Left kidney (tissue), 1 donor: ENCODE measurements at regions not wholly inside any gene's neighbourhood (a gene's known extent, or its start where the extent isn't known, plus 50 kb on each side); places are given as distances from the start of the nearest gene placed in this dataset.
A peak's percentile ranks its signal among the peaks of the same experiment; 100 is the strongest.
"Not testable (repeated sequence)": the region's sequence is repeated elsewhere in the genome, so short reads cannot be mapped to it uniquely, and the experiment has no call there.

Source experiments
- DNase-seq: peaks from one replicate; pipeline ENCODE4 v3.0.0-alpha.2; 2013

DNA sequence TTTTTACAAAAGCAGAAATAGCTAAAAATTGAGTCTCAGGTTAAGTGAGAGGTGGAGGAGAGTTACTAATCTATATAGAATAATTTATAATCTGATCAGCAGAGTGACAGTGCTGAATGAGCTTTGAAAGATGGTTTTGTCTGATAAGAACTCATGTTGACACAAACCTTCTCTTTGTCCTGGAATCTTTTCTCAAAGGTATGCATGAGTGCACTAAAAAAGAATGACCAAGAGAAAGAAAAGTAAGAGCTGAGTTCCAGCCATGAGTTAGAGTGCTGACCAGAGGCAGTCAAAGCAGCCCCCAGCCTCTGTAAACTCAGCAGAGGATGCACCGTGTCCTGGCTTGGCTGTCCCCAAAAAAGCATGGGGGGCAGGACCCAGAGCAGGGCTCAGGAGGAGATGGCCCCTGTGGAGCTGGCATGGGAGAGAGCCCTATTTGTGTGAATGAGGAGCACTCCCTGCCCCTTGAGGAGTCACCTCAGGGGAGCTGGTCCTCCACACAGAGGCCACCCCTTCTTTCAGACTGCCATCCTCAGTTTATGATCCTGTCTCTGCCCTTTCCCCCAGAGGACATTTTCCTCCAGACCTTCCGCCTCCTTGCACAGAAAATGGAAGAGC, 129.8 kb downstream of the SEC23A start:
- no peak for DNase-seq

DNA sequence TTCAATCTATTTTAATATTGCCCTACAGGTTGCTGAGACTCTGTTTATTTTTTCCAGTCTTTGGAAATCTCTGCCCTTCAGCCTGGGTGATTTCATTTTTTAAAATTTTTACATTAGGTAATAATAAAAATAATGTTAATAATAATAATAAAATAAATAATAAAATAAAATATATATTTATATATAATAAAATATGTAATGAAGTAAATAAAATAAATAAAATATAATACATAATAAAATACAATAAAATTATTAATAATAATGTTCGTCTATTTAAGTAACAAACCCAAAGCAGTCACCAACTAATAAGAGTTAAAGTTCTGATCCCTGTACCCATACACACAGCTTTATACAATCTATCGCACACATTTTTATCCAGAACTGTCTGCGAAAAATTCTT, 130.5 kb downstream of the SEC23A start:
- DNase-seq = no peak

DNA sequence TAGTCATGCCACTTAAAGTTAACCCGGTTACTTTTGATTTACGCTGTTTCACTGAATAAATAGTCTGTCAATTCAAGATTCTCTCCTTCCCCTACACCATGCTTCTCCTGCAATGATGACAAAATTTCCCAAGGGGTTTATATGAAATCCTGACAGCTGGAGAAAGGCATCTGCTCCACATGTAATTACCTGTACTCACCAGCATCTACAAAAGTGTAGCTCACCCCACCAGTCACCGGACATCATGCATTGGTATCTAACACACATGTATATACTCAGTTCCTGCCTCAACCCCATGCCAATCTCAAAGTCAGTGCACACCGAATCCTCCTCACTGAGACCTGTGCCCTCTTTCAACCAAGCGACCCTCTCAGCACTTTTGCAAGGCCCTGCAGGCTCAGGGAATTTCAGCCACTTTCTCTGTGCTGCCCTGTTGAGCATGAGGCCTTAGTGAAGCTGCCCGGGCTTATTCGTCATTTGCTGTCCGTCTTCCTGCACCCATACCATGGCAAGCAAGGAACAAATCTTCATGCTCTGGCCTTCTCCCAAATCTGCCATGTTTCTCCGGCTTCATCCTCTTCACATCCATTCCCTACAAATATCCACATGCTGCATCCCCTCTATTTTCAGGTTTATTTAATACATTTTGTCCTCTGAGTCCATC, 131.6 kb downstream of the SEC23A start:
- no peak for DNase-seq

DNA sequence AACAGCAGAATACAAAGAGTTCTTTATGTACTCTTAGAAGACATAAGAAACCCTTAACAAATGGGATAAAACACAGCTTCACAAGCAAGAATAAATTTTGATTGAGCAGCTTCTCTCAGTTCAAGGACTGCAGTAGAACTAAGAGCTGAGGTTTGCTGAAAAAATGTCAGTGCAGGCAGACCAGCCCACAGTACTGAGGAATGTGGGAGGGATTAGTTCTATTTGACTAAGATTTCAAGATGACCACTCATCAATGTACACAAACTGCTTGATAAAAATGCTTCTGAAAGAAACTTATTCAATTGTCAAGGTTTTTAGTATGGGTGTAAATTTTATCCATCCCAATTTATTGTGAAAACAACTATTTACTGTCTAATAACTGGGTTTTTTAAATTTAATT, 138.4 kb downstream of the SEC23A start:
- DNase-seq = peak; percentile 19

DNA sequence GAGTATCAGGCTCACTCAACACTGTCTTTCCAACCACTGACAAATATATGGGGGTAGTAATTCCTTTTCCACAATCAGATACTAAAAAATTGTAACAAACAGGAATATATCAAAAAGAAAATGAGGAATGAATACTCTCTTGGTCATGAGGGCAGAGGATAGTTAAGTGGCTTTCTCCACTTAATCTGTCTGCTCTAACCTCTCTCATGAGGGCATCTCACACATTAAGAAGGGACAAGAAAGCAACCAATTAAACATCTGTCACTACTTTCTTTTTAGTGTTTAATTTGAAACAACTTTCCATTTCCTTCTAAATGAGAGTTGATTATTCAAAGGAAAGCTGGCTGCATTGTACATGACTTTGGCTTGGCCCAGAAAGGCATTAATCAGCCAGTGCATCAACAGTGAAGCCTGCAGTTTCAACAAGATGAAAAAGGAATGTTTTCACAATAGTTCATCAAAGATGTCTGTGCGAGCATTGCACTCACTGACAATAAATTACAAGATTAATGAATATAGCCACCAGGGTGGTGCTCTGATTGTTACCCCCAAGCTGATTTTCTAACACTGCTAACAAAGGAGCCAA, 142.0 kb downstream of the SEC23A start:
- DNase-seq = no peak

DNA sequence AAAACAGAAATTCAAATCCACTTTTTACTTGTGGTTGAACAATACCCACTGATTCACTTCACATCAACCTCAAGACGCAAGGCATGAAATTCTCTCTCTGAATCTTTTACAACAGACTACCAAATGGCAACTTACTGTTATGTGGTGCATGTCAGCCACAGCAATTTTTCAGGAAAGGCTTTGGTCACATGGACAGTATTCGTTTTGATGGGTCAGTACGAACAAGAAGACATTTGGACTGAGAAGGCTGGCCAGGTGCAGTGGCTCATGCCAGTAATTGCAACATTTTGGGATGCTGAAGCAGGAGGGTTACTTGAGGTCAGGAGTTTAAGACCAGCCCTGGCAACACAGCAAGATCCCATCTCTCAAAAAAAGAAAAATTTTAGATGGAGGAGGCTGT, 144.0 kb downstream of the SEC23A start:
- no peak for DNase-seq

DNA sequence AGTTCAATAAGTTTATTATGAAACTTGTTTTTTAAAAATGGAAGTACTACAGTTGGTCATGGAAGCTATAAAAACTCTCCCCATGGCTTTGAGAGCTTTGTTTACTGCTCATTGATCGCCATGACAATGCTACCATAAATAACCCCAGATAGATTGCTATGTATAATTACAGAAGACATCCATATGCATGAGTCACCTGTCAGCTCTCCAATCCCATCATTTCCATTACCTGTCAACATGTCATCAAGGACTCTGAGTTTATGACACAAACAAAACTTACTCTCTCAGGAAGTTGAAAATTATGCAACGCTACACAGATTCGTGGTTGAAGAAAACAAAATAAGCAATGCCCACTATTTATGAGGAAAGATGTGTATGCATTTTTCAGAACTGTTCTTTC, 144.4 kb downstream of the SEC23A start:
- no peak for DNase-seq

DNA sequence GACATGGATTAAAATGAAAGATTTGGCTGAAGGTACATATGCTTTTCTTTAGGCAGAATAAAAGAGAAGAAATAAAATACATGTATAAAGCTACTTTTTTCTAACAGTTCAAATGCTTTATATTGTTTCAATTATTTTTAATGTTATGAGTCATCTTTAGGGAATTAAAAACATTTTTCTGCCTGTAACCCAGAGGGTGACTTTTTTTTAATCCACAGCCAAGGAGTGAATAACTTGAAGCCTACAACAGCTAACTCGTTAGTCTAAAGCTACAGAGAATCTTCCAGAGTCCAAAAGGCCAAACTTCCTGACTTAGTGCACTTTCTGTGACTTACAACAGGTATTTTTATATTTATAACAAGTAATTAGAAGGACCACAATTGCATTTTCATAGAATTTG, 151.6 kb downstream of the SEC23A start:
- DNase-seq = no peak

DNA sequence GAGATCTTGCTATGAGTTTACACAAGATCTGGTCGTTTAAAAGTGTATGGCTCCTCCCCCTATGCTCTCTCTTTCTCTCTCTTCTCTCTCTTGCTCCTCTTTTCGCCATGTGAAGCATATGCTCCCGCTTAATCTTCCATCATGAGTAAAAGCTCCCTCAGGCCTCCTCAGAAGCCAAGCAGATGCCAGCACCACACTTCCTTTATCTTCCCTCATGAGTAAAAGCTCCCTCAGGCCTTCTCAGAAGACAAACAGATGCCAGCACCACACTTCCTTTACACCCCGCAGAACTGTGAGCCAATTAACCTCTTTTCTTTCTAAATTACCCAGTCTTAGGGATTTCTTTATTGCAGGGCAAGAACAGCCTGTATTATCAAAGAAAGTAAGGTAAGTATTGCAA, 152.4 kb downstream of the SEC23A start:
- no peak for DNase-seq

DNA sequence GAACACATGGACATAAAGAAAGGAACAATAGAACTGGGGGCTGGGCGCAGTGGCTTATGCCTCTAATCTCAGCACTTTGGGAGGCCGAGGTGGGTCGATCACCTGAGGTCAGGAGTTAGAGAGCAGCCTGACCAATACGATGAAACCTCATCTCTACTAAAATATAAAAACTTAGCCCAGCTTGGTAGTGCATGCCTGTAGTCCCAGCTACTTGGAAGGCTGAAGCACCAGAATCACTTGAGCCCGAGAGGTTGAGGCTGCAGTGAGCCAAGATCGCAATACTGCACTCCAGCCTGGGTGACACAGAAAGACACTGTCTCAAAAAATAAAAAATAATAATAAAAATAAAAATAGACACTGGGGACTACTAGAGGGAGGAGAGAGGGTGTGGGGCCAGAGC, 154.5 kb downstream of the SEC23A start:
- DNase-seq = no peak

DNA sequence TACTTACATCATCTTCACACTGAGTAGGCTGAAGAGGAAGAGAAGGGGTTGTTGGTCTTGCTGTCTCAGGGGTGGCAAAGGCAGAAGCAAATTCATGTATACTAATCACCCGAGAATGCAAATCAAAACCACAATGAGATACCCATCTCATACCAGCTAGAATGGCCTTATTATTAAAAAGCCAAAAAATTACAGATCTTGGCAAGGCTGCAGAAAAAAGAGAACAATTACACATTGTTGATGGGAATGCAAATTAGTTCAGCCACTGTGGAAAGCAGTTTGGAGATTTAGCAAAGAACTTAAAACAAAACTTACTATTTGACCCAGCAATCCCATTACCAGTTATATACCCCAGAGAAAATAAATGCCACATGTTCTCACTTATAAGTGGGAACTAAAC, 154.9 kb downstream of the SEC23A start:
- DNase-seq = no peak

DNA sequence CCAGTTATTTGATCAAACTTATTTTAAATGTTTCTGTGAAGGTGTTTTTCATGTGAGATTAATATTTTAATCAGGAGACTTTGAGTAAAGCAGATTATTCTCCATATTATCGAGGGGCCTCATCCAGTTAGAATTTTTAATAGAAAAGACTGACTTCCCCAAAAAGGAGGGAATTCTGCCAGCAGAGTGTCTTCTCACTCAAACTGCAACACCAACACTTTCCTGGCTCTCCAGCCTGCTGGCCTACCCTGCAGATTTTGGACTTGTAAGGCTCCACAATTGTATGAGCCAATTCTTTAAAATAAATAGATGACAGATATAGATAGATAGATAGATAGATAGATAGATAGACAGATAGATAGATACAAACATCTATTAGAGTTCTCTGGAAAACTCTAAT, 155.7 kb downstream of the SEC23A start:
- no peak for DNase-seq

DNA sequence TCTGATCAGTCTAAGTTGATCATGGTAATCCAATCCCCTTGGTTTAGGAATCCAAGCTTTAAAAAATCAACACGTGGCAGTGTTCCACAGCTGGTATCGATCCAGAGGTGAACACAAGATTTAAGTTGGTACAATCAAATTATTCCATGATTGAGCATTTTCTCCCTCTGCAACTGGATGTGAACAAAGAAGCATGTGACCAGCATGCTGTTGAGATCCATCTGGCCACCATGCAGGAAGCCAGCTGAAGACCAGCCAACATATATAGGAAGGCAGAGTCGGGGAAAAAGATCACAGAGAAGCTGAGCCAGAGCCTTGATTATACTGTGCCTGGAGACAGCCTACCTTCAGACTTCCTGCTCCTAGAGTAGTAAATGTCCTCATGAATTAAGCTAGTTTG, 158.3 kb downstream of the SEC23A start:
- DNase-seq = no peak

DNA sequence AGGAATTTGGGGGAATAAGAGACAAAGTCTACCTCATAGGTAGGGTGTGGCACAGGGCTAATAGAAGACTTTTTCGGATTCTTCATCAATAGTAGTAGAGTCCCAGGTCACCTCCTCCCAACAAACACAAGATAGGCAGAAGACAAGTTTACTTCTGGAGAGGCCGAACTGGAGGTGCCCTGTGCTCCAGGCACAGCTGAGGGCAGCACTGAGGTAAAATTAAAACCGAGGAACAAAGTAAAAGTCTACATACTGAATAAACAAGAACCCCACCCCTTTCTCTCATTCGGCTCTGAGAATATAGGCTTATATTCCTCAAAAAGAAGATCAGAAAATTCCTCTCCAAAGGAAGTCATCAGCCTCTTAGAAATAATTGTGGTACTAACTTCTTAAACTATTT, 161.5 kb downstream of the SEC23A start:
- no peak for DNase-seq

DNA sequence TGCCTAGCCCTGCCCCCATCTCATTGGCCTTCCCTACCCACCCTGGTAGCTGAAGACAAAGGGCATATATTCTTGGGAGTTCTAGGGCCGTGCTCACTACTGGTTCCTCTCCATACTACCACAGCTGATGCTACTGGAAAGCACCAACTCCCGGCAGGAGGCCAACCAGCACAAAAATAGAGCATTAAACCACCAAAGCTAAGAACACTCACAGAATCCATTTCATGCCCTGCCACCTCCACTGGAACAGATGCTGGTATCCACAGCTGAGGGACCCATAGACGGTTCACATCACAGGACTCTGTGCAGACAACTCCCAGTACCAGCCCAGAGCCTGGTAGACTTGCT, 170.4 kb downstream of the SEC23A start:
- not testable (repeated sequence) for DNase-seq

DNA sequence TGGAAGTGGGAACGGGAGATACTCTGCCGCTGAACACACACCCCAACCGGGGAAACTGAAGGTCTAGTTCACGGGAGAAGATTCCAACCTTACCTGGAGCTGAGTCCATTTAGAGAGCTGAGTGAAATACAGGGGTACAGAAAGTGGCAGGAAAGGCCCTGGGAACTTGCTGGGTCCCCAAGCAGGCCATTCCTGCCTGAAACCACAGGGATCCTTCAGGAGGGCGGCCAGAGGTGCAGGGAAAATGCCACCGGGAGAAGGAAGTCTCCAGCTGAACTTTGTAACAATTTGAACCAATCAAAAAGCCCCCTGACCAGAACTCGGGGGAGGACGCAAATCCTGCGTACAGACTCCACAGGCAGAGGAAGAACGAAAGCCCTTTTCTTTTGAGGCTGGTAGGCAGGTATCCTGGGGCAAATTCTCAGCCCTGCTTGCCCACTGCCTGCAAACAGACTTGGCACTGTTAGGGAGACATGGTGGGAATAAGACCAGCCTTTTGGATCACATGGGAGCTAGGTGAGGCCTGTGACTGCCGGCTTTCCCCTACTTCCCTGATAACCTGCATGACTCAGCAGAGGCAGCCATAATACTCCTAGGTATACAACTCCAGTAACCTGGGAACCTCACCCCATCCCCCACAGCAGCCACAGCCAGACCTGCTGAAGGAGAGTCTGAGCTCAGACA, 170.9 kb downstream of the SEC23A start:
- DNase-seq = no peak

DNA sequence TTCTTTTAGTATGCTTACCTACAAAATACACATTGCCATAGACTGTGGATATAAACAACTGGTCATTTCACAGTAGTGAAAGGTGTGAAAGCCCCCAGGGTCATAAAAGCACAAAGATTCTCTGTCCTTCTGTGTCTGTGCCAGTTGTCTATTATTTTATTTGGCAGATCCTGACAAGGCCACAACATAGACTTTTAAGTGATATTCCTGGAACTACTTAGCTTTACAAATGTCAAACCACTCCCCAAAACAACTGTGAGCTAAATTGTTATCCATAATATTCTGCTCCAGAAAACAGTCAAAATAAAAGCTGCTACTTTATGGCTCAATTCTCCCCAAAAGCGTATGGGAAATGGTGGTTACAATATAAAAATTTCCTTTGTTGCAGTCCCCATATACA, 172.1 kb downstream of the SEC23A start:
- no peak for DNase-seq

DNA sequence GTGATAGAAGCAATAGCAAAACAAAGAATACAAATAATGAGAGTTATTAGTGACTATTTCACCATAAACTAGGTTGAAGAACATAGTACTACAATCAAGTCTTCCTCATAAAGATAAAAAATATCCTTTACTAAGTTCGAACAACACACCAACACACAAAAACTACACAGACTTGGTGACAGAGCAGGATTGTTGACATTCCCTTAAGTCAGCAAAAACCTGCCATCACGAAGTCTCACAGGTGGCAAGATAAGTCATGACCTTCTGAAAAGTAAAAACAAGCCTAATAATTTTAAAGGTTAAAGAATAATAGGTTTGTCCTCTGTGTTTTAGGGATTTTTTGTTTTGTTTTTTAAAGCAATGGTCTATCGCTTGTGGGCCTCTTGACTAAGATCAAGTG, 173.0 kb downstream of the SEC23A start:
- no peak for DNase-seq

DNA sequence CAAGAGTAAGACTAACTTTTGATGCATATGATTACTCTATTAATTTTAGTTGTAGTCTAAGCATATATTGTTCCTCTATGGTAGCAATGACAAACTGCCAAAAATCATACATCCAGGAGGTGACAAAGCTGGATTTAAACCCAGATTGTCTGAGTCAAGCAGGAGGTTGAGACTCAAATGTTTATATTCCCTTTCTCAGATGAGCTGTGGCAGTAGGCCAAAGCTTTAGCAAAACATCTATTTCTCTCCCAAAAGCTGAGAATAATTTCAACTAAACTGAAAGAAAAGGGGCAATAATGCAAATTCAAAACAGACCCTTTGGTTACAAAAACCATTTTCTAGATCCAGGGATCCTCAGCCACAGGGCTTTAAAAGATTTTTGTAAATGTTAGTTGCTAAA, 173.6 kb downstream of the SEC23A start:
- DNase-seq = no peak

DNA sequence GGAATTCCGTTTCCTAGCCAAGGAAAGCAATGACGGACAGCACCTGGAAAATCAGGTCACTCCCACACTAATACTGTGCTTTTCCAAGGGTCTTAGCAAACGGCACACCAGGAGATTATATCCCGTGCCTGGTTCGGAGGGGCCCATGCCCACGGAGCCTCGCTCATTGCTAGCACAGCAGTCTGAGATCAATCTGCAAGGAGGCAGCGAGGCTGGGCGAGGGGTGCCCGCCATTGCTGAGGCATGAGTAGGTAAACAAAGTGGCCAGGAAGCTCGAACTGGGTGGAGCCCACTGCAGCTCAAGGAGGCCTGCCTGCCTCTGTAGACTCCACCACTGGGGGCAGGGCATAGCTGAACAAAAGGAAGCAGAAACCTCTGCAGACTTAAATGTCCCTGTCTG, 181.1 kb downstream of the SEC23A start:
- not testable (repeated sequence) for DNase-seq

DNA sequence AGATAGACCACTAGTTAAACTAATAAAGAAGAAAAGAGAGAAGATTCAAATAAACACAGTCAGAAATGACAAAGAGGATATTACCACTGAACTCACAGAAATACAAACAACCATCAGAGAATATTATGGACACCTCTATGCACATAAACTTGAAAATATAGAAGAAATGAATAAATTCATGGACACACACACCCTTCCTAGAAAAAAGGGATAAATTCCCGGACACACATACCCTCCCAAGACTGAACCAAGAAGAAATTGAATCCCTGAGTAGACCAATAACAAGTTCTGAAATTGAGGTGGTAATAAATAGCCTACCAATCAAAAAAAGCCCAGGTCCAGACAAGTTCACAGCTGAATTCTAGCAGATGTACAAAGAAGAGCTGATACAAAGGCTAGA, 187.9 kb downstream of the SEC23A start:
- DNase-seq = no peak

DNA sequence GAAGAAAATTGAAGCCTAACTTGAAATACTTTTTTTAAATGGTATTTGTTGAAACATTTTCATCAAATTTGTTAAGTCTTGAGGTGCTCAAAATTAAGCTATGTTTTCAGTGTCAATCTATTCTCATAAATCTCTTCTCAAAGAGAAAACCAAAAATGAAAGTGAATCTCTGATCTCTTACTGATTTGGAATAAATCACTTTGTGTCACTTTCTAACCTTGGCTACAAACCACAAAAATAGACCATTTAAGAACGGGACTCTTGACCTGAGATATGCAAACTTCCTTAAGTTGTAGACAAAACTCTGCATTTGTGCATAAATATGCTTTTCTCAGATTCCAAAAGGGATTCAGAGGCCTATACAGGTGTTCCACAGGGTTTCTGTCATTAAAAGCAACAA, 192.9 kb downstream of the SEC23A start:
- DNase-seq = no peak

DNA sequence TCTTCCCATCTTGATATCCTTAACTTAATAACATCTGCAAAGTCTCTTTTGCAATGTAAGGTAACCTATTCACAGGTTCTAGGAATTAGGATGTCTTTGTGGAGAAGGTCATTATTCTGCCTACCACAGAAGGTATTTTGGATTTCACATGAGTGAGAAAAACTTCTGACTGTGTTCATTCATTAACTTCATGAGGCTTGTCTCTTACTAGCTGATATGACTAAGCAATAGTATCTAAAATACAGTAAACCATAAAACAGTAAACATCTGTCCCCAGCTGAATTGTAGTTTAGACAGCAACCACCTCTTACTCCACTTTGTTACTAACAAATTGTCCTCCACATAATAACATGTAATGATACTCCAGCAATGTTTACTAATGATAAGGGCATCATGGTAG, 198.1 kb downstream of the SEC23A start:
- no peak for DNase-seq

DNA sequence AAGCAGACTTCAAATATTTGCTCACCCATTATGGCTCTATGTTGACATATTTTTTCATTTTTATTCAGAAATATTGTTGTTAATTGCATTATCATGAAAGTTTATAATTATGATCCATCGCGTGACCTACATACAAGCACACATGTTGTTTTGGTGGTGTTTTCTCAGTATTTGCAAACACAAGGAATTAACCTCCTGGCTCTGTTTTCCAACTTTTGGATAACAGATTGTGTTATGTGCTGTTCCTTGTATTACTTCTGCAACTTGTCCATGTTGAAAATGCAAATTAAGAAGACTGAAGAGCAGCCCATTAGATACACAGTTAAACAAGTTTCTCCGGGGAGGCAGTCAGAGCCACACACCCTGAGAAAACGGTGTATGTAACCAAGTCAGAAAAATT, 201.2 kb downstream of the SEC23A start:
- DNase-seq = no peak
